ACC112 (cell line): ENCODE measurements at regions not wholly inside any gene's neighbourhood (a gene's known extent, or its start where the extent isn't known, plus 50 kb on each side); places are given as distances from the start of the nearest gene placed in this dataset.
"Not testable (repeated sequence)": the region's sequence is repeated elsewhere in the genome, so short reads cannot be mapped to it uniquely, and the experiment has no call there.

Source experiments
- H2AFZ ChIP-seq: fragments of 200-600 bp; sonication (generic); one replicate; pipeline ENCODE4 v1.6.0; 2017; ENCODE audit warnings: antibody characterized with exemption, low read length; ENCODE audit not compliant: unreplicated experiment
- H3K27ac ChIP-seq: fragments of 200-600 bp; sonication (generic); 2 replicates; pipeline ENCODE4 v1.5.1; 2014; ENCODE audit warnings: low read depth, mild to moderate bottlenecking, antibody characterized with exemption, low read length, moderate library complexity
- H3K27me3 ChIP-seq: fragments of 200-600 bp; sonication (generic); 2 replicates; pipeline ENCODE4 v1.6.1; 2014; ENCODE audit warnings: mild to moderate bottlenecking, antibody characterized with exemption, low read length, moderate library complexity, mixed read lengths; ENCODE audit not compliant: insufficient read depth
- H3K36me3 ChIP-seq: fragments of 200-600 bp; sonication (generic); 2 replicates; pipeline ENCODE4 v1.6.1; 2016; ENCODE audit warnings: mild to moderate bottlenecking, antibody characterized with exemption, low read length, moderate library complexity, mixed read lengths; ENCODE audit not compliant: insufficient read depth
- H3K4me1 ChIP-seq: fragments of 200-600 bp; sonication (generic); one replicate; pipeline ENCODE4 v1.6.1; 2016; ENCODE audit warnings: low read length, mixed read lengths; ENCODE audit not compliant: insufficient read depth, unreplicated experiment, control insufficient read depth
- H3K4me3 ChIP-seq: fragments of 200-600 bp; sonication (generic); 2 replicates; pipeline ENCODE4 v1.5.1; 2014; ENCODE audit warnings: mild to moderate bottlenecking, low read depth, low read length
- H3K79me2 ChIP-seq: fragments of 200-600 bp; sonication (generic); one replicate; pipeline ENCODE4 v1.6.0; 2016; ENCODE audit warnings: low read length; ENCODE audit not compliant: control insufficient read depth, unreplicated experiment, insufficient read depth

GRCh38 chr6:92117800-92118199 lies 1301.6 kb downstream of the EPHA7 start:
- Histone ChIP-seq H3K36me3 (no peaks in the 10 kb centered on the region), H3K79me2 (no peaks in the 10 kb centered on the region), H2AFZ (no peak overlapping the region), H3K27me3 (no peaks in the 10 kb centered on the region), H3K4me3 (no peak overlapping the region), H3K27ac (no peak overlapping the region), H3K4me1 (no peaks in the 10 kb centered on the region)

GRCh38 chr6:92114797-92115196 lies 1304.6 kb downstream of the EPHA7 start:
- no peaks in the 10 kb centered on the region for H3K4me1 ChIP-seq
- no peaks in the 10 kb centered on the region for H3K79me2 ChIP-seq
- no peaks in the 10 kb centered on the region for H3K36me3 ChIP-seq
- no peak overlapping the region for H2AFZ ChIP-seq
- no peaks in the 10 kb centered on the region for H3K27me3 ChIP-seq
- no peak overlapping the region for H3K4me3 ChIP-seq
- H3K27ac ChIP-seq = no peak overlapping the region

DNA sequence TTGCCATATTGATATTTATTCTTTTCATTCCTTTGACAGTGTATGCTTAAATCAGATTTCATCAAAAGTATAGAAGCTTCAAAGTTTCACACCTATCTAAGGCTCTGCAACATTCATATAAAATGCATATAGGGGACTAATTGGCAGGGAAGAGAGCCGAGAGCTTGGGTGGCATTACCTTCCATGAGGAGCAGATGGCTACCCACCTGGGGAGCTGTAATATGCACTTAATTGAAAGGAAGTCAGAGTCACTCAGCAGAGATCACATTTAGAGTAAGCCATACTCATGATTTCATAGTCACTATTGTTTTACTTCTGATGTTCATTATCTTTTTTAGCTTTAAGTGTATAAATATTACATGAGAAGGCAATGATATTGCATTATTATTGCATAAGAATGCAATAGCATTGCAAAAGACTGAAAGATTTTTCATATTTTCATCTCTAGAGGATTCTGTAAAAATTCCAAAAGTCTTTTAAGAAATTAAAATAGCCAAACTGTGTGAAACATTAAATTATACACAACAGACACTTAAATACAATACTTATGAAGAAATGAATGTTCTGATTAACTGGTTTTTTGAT lies 1305.2 kb downstream of the EPHA7 start:
- no peak overlapping the region for H2AFZ ChIP-seq
- no peaks in the 10 kb centered on the region for H3K36me3 ChIP-seq
- no peak overlapping the region for H3K27ac ChIP-seq
- no peaks in the 10 kb centered on the region for H3K79me2 ChIP-seq
- H3K4me1 ChIP-seq = no peaks in the 10 kb centered on the region
- H3K27me3 ChIP-seq = no peaks in the 10 kb centered on the region
- H3K4me3 ChIP-seq = no peak overlapping the region

GRCh38 chr6:92111386-92111785 lies 1308.0 kb downstream of the EPHA7 start:
- Histone ChIP-seq H3K36me3 (no peaks in the 10 kb centered on the region), H3K4me3 (no peak overlapping the region), H3K4me1 (no peaks in the 10 kb centered on the region), H3K27ac (no peak overlapping the region), H2AFZ (no peak overlapping the region), H3K27me3 (no peaks in the 10 kb centered on the region), H3K79me2 (no peaks in the 10 kb centered on the region)

GRCh38 chr6:92110403-92110802 lies 1309.0 kb downstream of the EPHA7 start:
- Histone ChIP-seq H3K4me1 (no peaks in the 10 kb centered on the region), H3K79me2 (no peaks in the 10 kb centered on the region), H3K4me3 (no peak overlapping the region), H3K36me3 (no peaks in the 10 kb centered on the region), H3K27me3 (no peaks in the 10 kb centered on the region), H2AFZ (no peak overlapping the region), H3K27ac (no peak overlapping the region)

DNA sequence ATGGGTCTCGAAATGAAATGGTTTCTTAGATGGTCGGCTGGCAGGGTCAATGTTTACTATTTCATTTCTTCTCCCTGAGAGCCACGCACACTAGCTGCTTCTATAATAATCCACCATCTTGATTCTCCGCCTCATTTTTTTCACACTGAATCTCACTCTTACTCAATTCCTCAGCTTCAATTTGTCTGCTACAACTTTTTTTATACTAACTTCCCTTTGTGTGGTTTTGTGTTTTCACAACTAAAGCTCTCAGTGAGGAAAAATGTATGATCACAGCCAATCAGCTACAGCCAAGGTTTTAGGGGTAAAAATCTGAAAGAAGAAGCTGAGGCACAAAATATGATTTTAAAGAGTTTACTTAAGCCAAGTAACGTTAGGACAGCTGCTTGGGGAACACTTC lies 1309.4 kb downstream of the EPHA7 start:
- Histone ChIP-seq H3K27ac (no peak overlapping the region), H2AFZ (no peak overlapping the region), H3K27me3 (no peaks in the 10 kb centered on the region), H3K36me3 (no peaks in the 10 kb centered on the region), H3K4me1 (no peaks in the 10 kb centered on the region), H3K4me3 (no peak overlapping the region), H3K79me2 (no peaks in the 10 kb centered on the region)

- H3K4me3 ChIP-seq = no peak overlapping the region
- no peak overlapping the region for H2AFZ ChIP-seq
- H3K36me3 ChIP-seq = no peaks in the 10 kb centered on the region
- no peaks in the 10 kb centered on the region for H3K27me3 ChIP-seq
- H3K27ac ChIP-seq = no peak overlapping the region
- no peaks in the 10 kb centered on the region for H3K4me1 ChIP-seq
- no peaks in the 10 kb centered on the region for H3K79me2 ChIP-seq
Measured at GRCh38 chr6:92109256-92109655, 1310.1 kb downstream of the EPHA7 start.

GRCh38 chr6:92086750-92087149 lies 1332.6 kb downstream of the EPHA7 start:
- Histone ChIP-seq H3K27me3 (no peaks in the 10 kb centered on the region), H2AFZ (no peak overlapping the region), H3K4me1 (no peaks in the 10 kb centered on the region), H3K4me3 (no peak overlapping the region), H3K36me3 (no peaks in the 10 kb centered on the region), H3K79me2 (no peaks in the 10 kb centered on the region), H3K27ac (no peak overlapping the region)

DNA sequence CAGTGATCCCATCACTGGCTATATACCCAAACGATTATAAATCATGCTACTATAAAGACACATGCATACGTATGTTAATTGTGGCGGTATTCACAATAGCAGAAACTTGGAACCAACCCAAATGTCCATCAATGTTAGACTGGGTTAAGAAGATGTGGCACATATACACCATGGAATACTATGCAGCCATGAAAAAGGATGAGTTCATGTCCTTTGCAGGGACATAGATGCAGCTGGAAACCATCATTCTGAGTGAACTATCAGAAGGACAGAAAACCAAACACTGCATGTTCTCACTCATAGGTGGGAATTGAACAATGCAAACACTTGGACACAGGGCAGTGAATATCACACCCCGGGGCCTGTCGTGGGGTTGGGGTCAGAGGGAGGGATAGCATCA lies 1335.4 kb downstream of the EPHA7 start:
- H3K4me3 ChIP-seq, H3K27me3 ChIP-seq, H3K27ac ChIP-seq, H3K79me2 ChIP-seq, H3K36me3 ChIP-seq, H2AFZ ChIP-seq, H3K4me1 ChIP-seq: not testable (repeated sequence)

DNA sequence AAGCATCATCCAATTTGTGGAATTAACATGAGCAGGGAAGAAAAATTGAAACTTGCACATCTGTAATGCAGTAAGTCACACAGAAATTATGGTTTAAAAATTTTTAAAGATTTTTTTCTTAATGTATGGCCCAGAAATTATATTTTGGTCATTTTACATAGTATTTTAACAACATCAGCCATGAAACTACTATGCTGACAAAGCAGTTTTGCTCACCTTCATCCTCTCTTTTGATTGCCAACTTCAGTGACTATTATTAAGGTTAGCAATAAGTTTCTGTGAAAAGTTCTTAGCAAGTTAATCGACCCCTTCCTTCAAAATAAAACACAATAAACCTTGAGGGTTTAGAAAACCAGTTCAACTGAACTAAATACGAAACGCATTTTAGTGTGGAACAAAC lies 1347.0 kb downstream of the EPHA7 start:
- Histone ChIP-seq H3K79me2 (no peaks in the 10 kb centered on the region), H3K27ac (no peak overlapping the region), H3K4me1 (no peaks in the 10 kb centered on the region), H3K4me3 (no peak overlapping the region), H3K36me3 (no peaks in the 10 kb centered on the region), H2AFZ (no peak overlapping the region), H3K27me3 (no peaks in the 10 kb centered on the region)

DNA sequence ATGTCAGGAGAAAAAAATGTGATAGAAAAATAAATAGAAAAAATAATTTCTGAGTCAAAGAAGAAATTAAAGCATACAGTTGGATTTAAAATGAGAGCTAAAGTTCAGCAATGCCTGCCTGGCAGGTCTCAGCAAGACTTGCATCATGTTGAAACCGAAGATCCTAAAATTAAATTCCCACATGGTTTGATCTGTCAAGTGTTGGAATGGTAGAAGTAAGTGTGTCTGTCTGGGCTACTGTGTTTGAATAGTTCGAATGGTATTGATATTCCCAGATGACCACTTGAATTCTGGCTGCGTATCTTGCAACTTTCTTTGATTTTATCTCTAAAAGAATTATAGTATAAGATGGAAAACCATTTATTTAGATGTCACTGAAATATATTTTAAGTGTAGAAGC lies 1349.6 kb downstream of the EPHA7 start:
- Histone ChIP-seq H3K36me3 (no peaks in the 10 kb centered on the region), H3K27me3 (no peaks in the 10 kb centered on the region), H3K4me1 (no peaks in the 10 kb centered on the region), H2AFZ (no peak overlapping the region), H3K4me3 (no peak overlapping the region), H3K79me2 (no peaks in the 10 kb centered on the region), H3K27ac (no peak overlapping the region)
